ENCODE measurements at regions not wholly inside any gene's neighbourhood (a gene's known extent, or its start where the extent isn't known, plus 50 kb on each side); places are given as distances from the start of the nearest gene placed in this dataset.
"Not testable (repeated sequence)": the region's sequence is repeated elsewhere in the genome, so short reads cannot be mapped to it uniquely, and the experiment has no call there.

DNA sequence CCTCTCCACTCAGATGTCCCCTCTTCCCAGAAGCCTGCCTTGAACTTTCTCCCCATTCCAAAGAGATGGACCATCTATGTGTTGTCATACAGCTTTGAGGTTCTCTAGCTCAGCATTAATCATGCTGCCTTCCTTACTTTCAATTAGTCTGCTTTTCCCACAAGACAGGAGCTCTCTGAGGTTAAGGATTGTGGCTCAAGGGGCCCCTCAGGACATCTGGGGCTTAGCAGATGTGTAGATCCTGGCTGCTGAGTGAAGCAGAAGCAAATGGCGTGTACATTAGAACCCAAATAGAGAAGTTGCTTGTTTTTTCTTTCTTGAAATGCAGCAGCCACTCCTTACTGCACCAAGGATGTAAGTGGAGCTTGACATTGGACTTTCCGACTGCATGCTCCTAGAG, 330.5 kb upstream of the TNRC6C start:
- peaks cover 0 to 11% of the 10 kb centered on the region in 2 experiments for H3K9me3 ChIP-seq (ENCODE audit: control insufficient read depth in 1 of 2, insufficient read depth in 1 of 2, low read length in 2 of 2)
- POLR2A ChIA-PET, result no interaction called here
- no peak overlapping the region for H3K4me3 Mint-ChIP-seq
- DNase-seq (no peak), ATAC-seq (ENCODE audit: poor library complexity) (no peak)
- peaks cover 0 to 4% of the 10 kb centered on the region in 2 experiments for H3K27me3 ChIP-seq (ENCODE audit: control insufficient read depth in 1 of 2, insufficient read depth in 2 of 2, low read length in 2 of 2)
- no peaks in the 10 kb centered on the region for H3K27me3 Mint-ChIP-seq
- intact Hi-C loops (cut with DNase I, micrococcal nuclease), result no loop called here
- TF ChIP-seq, protein P1, sequence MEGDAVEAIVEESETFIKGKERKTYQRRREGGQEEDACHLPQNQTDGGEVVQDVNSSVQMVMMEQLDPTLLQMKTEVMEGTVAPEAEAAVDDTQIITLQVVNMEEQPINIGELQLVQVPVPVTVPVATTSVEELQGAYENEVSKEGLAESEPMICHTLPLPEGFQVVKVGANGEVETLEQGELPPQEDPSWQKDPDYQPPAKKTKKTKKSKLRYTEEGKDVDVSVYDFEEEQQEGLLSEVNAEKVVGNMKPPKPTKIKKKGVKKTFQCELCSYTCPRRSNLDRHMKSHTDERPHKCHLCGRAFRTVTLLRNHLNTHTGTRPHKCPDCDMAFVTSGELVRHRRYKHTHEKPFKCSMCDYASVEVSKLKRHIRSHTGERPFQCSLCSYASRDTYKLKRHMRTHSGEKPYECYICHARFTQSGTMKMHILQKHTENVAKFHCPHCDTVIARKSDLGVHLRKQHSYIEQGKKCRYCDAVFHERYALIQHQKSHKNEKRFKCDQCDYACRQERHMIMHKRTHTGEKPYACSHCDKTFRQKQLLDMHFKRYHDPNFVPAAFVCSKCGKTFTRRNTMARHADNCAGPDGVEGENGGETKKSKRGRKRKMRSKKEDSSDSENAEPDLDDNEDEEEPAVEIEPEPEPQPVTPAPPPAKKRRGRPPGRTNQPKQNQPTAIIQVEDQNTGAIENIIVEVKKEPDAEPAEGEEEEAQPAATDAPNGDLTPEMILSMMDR (IDR thresholded peaks at IDR 0.05), result no peak
- no peaks in the 10 kb centered on the region for H3K36me3 Mint-ChIP-seq (ENCODE audit: low read depth)
- no peak overlapping the region for H3K27ac ChIP-seq (ENCODE audit: low read depth in 1 of 2, low read length in 2 of 2)
- no peaks in the 10 kb centered on the region for H3K36me3 ChIP-seq (ENCODE audit: insufficient read depth, low read length)
- H3K27ac Mint-ChIP-seq, result no peak overlapping the region
- no peak overlapping the region for H3K4me3 ChIP-seq (ENCODE audit: low read length)
- H3K4me1 ChIP-seq (ENCODE audit: insufficient read depth, low read length), result no peaks in the 10 kb centered on the region
- CTCF ChIA-PET, result no interaction called here
- H3K9me3 Mint-ChIP-seq, result peaks cover 10% of the 10 kb centered on the region
- no peaks in the 10 kb centered on the region for H3K4me1 Mint-ChIP-seq (ENCODE audit: low read depth)

DNA sequence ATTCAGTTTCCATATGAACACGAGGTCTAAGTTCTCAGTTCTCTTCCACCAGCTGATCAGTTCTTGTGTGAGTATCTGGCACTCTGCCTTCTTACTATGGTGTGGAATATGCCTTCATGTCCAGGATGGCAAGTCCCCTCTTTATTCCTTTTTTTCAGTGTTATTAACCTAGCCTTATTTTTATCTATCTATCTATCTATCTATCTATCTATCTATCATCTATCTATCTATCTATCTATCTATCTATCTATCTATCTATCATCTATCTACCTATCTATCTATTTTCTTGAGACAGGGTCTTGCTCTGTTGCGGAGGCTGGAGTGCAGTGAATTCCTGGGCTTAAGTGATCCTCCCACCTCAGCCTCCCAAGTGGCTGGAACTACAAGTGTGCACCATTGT, 329.2 kb upstream of the TNRC6C start:
- H3K27ac Mint-ChIP-seq; H3K36me3 ChIP-seq (ENCODE audit: insufficient read depth, low read length); H3K4me3 Mint-ChIP-seq; DNase-seq; H3K36me3 Mint-ChIP-seq (ENCODE audit: low read depth); CTCF ChIA-PET; intact Hi-C loops (cut with DNase I, micrococcal nuclease); H3K4me3 ChIP-seq (ENCODE audit: low read length); ATAC-seq (ENCODE audit: poor library complexity); H3K27me3 ChIP-seq (ENCODE audit: control insufficient read depth in 1 of 2, insufficient read depth in 2 of 2, low read length in 2 of 2); H3K27me3 Mint-ChIP-seq; H3K27ac ChIP-seq (ENCODE audit: low read depth in 1 of 2, low read length in 2 of 2); POLR2A ChIA-PET; H3K4me1 Mint-ChIP-seq (ENCODE audit: low read depth); H3K4me1 ChIP-seq (ENCODE audit: insufficient read depth, low read length): not testable (repeated sequence)
- H3K9me3 ChIP-seq (ENCODE audit: control insufficient read depth in 1 of 2, insufficient read depth in 1 of 2, low read length in 2 of 2), result peaks cover 0 to 11% of the 10 kb centered on the region in 2 experiments
- H3K9me3 Mint-ChIP-seq, result peaks cover 10% of the 10 kb centered on the region

DNA sequence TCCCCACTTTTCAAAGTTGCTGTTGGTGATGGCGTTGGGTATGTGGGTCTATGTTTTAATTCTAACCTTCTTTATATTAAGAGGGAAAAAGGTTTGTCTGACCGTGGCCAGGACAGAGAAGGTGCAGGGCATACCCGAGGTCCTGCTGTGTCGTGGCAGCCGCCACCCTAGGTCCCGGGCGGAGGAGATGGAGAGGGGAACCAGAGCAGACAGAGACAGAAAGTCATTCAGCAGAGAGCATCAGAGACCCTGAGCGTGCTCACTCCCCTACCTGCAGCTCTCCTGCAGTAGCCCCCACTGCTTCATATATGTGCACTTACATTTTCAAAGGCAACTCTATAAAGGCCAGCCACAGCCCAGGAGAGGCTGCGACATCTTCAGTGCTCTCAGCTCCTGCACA, 327.2 kb upstream of the TNRC6C start:
- H3K4me1 ChIP-seq (ENCODE audit: insufficient read depth, low read length), result peaks cover 2% of the 10 kb centered on the region
- no peak overlapping the region for H3K27ac Mint-ChIP-seq
- DNase-seq, result no peak
- peaks cover 0 to 4% of the 10 kb centered on the region in 2 experiments for H3K27me3 ChIP-seq (ENCODE audit: control insufficient read depth in 1 of 2, insufficient read depth in 2 of 2, low read length in 2 of 2)
- H3K27ac ChIP-seq (ENCODE audit: low read depth in 1 of 2, low read length in 2 of 2), result no peak overlapping the region
- intact Hi-C loops (cut with DNase I, micrococcal nuclease), result no loop called here
- TF ChIP-seq, protein P1 (IDR thresholded peaks at IDR 0.05), result no peak
- H3K36me3 Mint-ChIP-seq (ENCODE audit: low read depth), result no peaks in the 10 kb centered on the region
- H3K9me3 ChIP-seq (ENCODE audit: control insufficient read depth in 1 of 2, insufficient read depth in 1 of 2, low read length in 2 of 2), result peaks cover 0 to 11% of the 10 kb centered on the region in 2 experiments
- H3K9me3 Mint-ChIP-seq, result peaks cover 10% of the 10 kb centered on the region
- H3K4me3 Mint-ChIP-seq, result no peak overlapping the region
- H3K4me3 ChIP-seq (ENCODE audit: low read length), result no peak overlapping the region
- H3K27me3 Mint-ChIP-seq, result no peaks in the 10 kb centered on the region
- ChIA-PET CTCF (no interaction called here), POLR2A (no interaction called here)
- H3K4me1 Mint-ChIP-seq (ENCODE audit: low read depth), result no peaks in the 10 kb centered on the region
- ATAC-seq (ENCODE audit: poor library complexity), result no peak
- H3K36me3 ChIP-seq (ENCODE audit: insufficient read depth, low read length), result no peaks in the 10 kb centered on the region

DNA sequence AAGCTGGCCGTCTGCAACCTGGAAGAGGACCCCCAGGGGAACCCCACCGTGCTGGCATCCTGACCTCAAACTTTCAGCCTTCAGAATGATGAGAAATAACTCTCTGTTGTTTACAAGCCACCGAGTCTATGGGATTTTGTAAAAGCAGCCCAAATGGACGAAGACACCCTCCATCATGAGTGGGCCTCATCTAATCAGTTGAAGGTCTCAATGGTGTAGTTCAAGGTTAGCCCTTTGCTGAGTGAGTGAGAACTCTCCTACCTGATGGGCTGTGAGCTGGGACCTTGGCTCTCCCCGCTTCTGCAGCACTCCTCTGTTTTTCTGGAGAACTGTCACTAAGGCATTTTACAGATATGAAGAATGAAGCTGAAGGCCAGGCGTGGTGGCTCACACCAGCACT, 325.9 kb upstream of the TNRC6C start:
- Mint-ChIP-seq H3K4me1 (ENCODE audit: low read depth) (no peaks in the 10 kb centered on the region), H3K27me3 (no peaks in the 10 kb centered on the region), H3K27ac (no peak overlapping the region), H3K9me3 (peaks cover 3% of the 10 kb centered on the region), H3K4me3 (no peak overlapping the region), H3K36me3 (ENCODE audit: low read depth) (no peaks in the 10 kb centered on the region)
- Histone ChIP-seq H3K4me3 (ENCODE audit: low read length) (no peak overlapping the region), H3K4me1 (ENCODE audit: insufficient read depth, low read length) (peaks cover 2% of the 10 kb centered on the region), H3K27me3 (ENCODE audit: control insufficient read depth in 1 of 2, insufficient read depth in 2 of 2, low read length in 2 of 2) (peaks cover 0 to 4% of the 10 kb centered on the region in 2 experiments), H3K36me3 (ENCODE audit: insufficient read depth, low read length) (no peaks in the 10 kb centered on the region), H3K9me3 (ENCODE audit: control insufficient read depth in 1 of 2, insufficient read depth in 1 of 2, low read length in 2 of 2) (no peaks in the 10 kb centered on the region), H3K27ac (ENCODE audit: low read depth in 1 of 2, low read length in 2 of 2) (no peak overlapping the region)
- intact Hi-C loops (cut with DNase I, micrococcal nuclease), result no loop called here
- no peak for ATAC-seq (ENCODE audit: poor library complexity)
- ChIA-PET POLR2A (no interaction called here), CTCF (no interaction called here)
- no peak for DNase-seq
- TF ChIP-seq, protein P1 (IDR thresholded peaks at IDR 0.05), result no peak
